Adipocyte (in vitro differentiated cells): ENCODE measurements at regions not wholly inside any gene's neighbourhood (a gene's known extent, or its start where the extent isn't known, plus 50 kb on each side); places are given as distances from the start of the nearest gene placed in this dataset.

Experiments
- DNase-seq: peaks from one replicate; pipeline ENCODE4 v3.0.0-alpha.2; 2015; ENCODE audit warnings: low read depth
- H3K27me3 ChIP-seq: replicated peaks from 2 replicates; pipeline ENCODE4 v1.7.0; 2013; ENCODE audit warnings: mild to moderate bottlenecking, low read length, moderate library complexity; ENCODE audit not compliant: control insufficient read depth, insufficient read depth
- H3K36me3 ChIP-seq: 2 replicates; pipeline ENCODE4 v1.7.0; 2013; ENCODE audit warnings: low read length, mild to moderate bottlenecking, moderate library complexity; ENCODE audit not compliant: control insufficient read depth, insufficient read depth, severe bottlenecking
- H3K4me1 ChIP-seq: 2 replicates; pipeline ENCODE4 v1.7.0; 2013; ENCODE audit warnings: mild to moderate bottlenecking, low read length, moderate library complexity; ENCODE audit not compliant: control insufficient read depth, insufficient read depth
- H3K4me3 ChIP-seq: 2 replicates; pipeline ENCODE4 v1.7.0; 2013; ENCODE audit warnings: mild to moderate bottlenecking, low read length, moderate library complexity
- H3K9ac ChIP-seq: 2 replicates; pipeline ENCODE4 v1.7.0; 2013; ENCODE audit warnings: mild to moderate bottlenecking, low read length, moderate library complexity
- H3K9me3 ChIP-seq: 2 replicates; pipeline ENCODE4 v1.7.0; 2013; ENCODE audit warnings: mild to moderate bottlenecking, low read length, moderate library complexity; ENCODE audit not compliant: control insufficient read depth

- H3K9ac ChIP-seq: no peak overlapping the region
- no peak for DNase-seq
- H3K4me1 ChIP-seq: no peaks in the 10 kb centered on the region
- H3K9me3 ChIP-seq: peaks cover 9% of the 10 kb centered on the region
- no peaks in the 10 kb centered on the region for H3K27me3 ChIP-seq
- H3K4me3 ChIP-seq: no peak overlapping the region
- no peaks in the 10 kb centered on the region for H3K36me3 ChIP-seq
Measured at GRCh38 chr11:91147885-91148284, 925.0 kb upstream of the CHORDC1 start.

- Histone ChIP-seq H3K27me3 (no peaks in the 10 kb centered on the region), H3K4me1 (no peaks in the 10 kb centered on the region), H3K9ac (no peak overlapping the region), H3K4me3 (no peak overlapping the region), H3K9me3 (no peaks in the 10 kb centered on the region), H3K36me3 (no peaks in the 10 kb centered on the region)
- no peak for DNase-seq
Measured at GRCh38 chr11:91141655-91142054, 918.8 kb upstream of the CHORDC1 start.

- H3K9ac ChIP-seq: no peak overlapping the region
- H3K9me3 ChIP-seq: no peaks in the 10 kb centered on the region
- no peak for DNase-seq
- no peaks in the 10 kb centered on the region for H3K27me3 ChIP-seq
- H3K4me1 ChIP-seq: no peaks in the 10 kb centered on the region
- H3K36me3 ChIP-seq: no peaks in the 10 kb centered on the region
- no peak overlapping the region for H3K4me3 ChIP-seq
Measured at GRCh38 chr11:91136631-91137030, 913.8 kb upstream of the CHORDC1 start.

- DNase-seq: peak; percentile 4
- no peaks in the 10 kb centered on the region for H3K27me3 ChIP-seq
- no peak overlapping the region for H3K9ac ChIP-seq
- H3K4me3 ChIP-seq: no peak overlapping the region
- H3K4me1 ChIP-seq: no peaks in the 10 kb centered on the region
- no peaks in the 10 kb centered on the region for H3K9me3 ChIP-seq
- H3K36me3 ChIP-seq: no peaks in the 10 kb centered on the region
Measured at GRCh38 chr11:91133361-91133760, 910.5 kb upstream of the CHORDC1 start.

GRCh38 chr11:91129596-91129995 is 906.7 kb upstream of the CHORDC1 start:
- Histone ChIP-seq H3K4me3 (no peak overlapping the region), H3K36me3 (no peaks in the 10 kb centered on the region), H3K27me3 (no peaks in the 10 kb centered on the region), H3K9ac (no peak overlapping the region), H3K4me1 (no peaks in the 10 kb centered on the region), H3K9me3 (no peaks in the 10 kb centered on the region)
- no peak for DNase-seq

- H3K4me3 ChIP-seq: no peak overlapping the region
- no peak overlapping the region for H3K9ac ChIP-seq
- no peaks in the 10 kb centered on the region for H3K9me3 ChIP-seq
- H3K27me3 ChIP-seq: no peaks in the 10 kb centered on the region
- no peaks in the 10 kb centered on the region for H3K36me3 ChIP-seq
- H3K4me1 ChIP-seq: no peaks in the 10 kb centered on the region
- no peak for DNase-seq
Measured at GRCh38 chr11:91124363-91124762, 901.5 kb upstream of the CHORDC1 start.

GRCh38 chr11:91115116-91115515 is 892.3 kb upstream of the CHORDC1 start:
- Histone ChIP-seq H3K36me3 (no peaks in the 10 kb centered on the region), H3K4me1 (no peaks in the 10 kb centered on the region), H3K4me3 (no peak overlapping the region)

GRCh38 chr11:91104237-91104636 is 881.4 kb upstream of the CHORDC1 start:
- H3K9ac ChIP-seq: no peak overlapping the region
- DNase-seq: peak; percentile 84
- H3K27me3 ChIP-seq: no peaks in the 10 kb centered on the region
- H3K4me3 ChIP-seq: no peak overlapping the region
- H3K9me3 ChIP-seq: no peaks in the 10 kb centered on the region
- no peaks in the 10 kb centered on the region for H3K36me3 ChIP-seq
- H3K4me1 ChIP-seq: peaks cover 15% of the 10 kb centered on the region

More at GRCh38 chr11:91115116-91115515, 892.3 kb upstream of the CHORDC1 start:
- Histone ChIP-seq H3K9ac (no peak overlapping the region), H3K9me3 (no peaks in the 10 kb centered on the region), H3K27me3 (no peaks in the 10 kb centered on the region)
- no peak for DNase-seq

GRCh38 chr11:91100427-91100826 is 877.6 kb upstream of the CHORDC1 start:
- no peaks in the 10 kb centered on the region for H3K27me3 ChIP-seq
- H3K36me3 ChIP-seq: no peaks in the 10 kb centered on the region
- H3K9ac ChIP-seq: no peak overlapping the region
- H3K4me1 ChIP-seq: peaks cover 15% of the 10 kb centered on the region
- no peaks in the 10 kb centered on the region for H3K9me3 ChIP-seq
- peak; percentile 43 for DNase-seq
- no peak overlapping the region for H3K4me3 ChIP-seq

- DNase-seq: no peak
- Histone ChIP-seq H3K9me3 (no peaks in the 10 kb centered on the region), H3K4me1 (no peaks in the 10 kb centered on the region), H3K36me3 (no peaks in the 10 kb centered on the region), H3K4me3 (no peak overlapping the region), H3K9ac (no peak overlapping the region), H3K27me3 (no peaks in the 10 kb centered on the region)
Measured at GRCh38 chr11:91097083-91097482, 874.2 kb upstream of the CHORDC1 start.

GRCh38 chr11:91093141-91093540 is 870.3 kb upstream of the CHORDC1 start:
- H3K9ac ChIP-seq: no peak overlapping the region
- no peak overlapping the region for H3K4me3 ChIP-seq
- no peaks in the 10 kb centered on the region for H3K4me1 ChIP-seq
- H3K27me3 ChIP-seq: no peaks in the 10 kb centered on the region
- DNase-seq: no peak
- no peaks in the 10 kb centered on the region for H3K36me3 ChIP-seq
- H3K9me3 ChIP-seq: no peaks in the 10 kb centered on the region

- Histone ChIP-seq H3K4me1 (no peaks in the 10 kb centered on the region), H3K9ac (no peak overlapping the region), H3K4me3 (no peak overlapping the region), H3K27me3 (no peaks in the 10 kb centered on the region), H3K36me3 (no peaks in the 10 kb centered on the region), H3K9me3 (no peaks in the 10 kb centered on the region)
- DNase-seq: no peak
Measured at GRCh38 chr11:91091563-91091962, 868.7 kb upstream of the CHORDC1 start.
